ENCODE measurements at regions not wholly inside any gene's neighbourhood (a gene's known extent, or its start where the extent isn't known, plus 50 kb on each side); places are given as distances from the start of the nearest gene placed in this dataset.

- TF ChIP-seq CTCF (IDR thresholded peaks at IDR 0.05) (no peak), POLR2A (IDR thresholded peaks at IDR 0.05) (no peak)
These were observed 134.5 kb downstream of the PRDM13 start for GRCh38 chr6:99741092-99741491.

Data from adrenal gland (tissue), 5 donors.